Kidney (tissue), 13 donors: ENCODE measurements at regions not wholly inside any gene's neighbourhood (a gene's known extent, or its start where the extent isn't known, plus 50 kb on each side); places are given as distances from the start of the nearest gene placed in this dataset.

Experiments used
- DNase-seq, 5 donors: peaks; one replicate each; pipeline ENCODE4 v3.0.0-alpha.2; 2013 to 2020
- FAIRE-seq: peaks from 2 replicates; lab custom pipeline; 2012; peaks lifted over from hg19 to GRCh38; lab: Jason Lieb, UNC
- H3K27ac ChIP-seq, 2 donors: one replicate each; pipeline ENCODE4 v1.7.0; 2013; ENCODE audit warnings: low read depth in 2 of 2, low read length in 2 of 2, inconsistent platforms in 1 of 2
- H3K27me3 ChIP-seq: one replicate; pipeline ENCODE4 v1.7.1; 2013; ENCODE audit warnings: low read length, inconsistent platforms; ENCODE audit not compliant: control insufficient read depth, insufficient read depth
- H3K36me3 ChIP-seq, 3 donors: one replicate each; pipeline versions ENCODE4 v1.7.0 to v1.7.1; 2013; ENCODE audit warnings: low read length in 3 of 3, control low read depth in 1 of 3, inconsistent platforms in 1 of 3; ENCODE audit not compliant: insufficient read depth in 3 of 3, control insufficient read depth in 2 of 3
- H3K4me1 ChIP-seq, 3 donors: one replicate each; pipeline versions ENCODE4 v1.7.0 to v1.7.1; 2013; ENCODE audit warnings: low read length in 3 of 3, inconsistent platforms in 1 of 3, low read depth in 1 of 3; ENCODE audit not compliant: control insufficient read depth in 2 of 3, insufficient read depth in 2 of 3
- H3K4me3 ChIP-seq, 3 donors: one replicate each; pipeline versions ENCODE4 v1.7.0 to v1.8.1; 2013; ENCODE audit warnings: low read length in 3 of 3, control low read depth in 1 of 3, inconsistent platforms in 1 of 3
- H3K9ac ChIP-seq, 3 donors: one replicate each; pipeline versions ENCODE4 v1.7.0 to v1.7.1; 2013; ENCODE audit warnings: low read length in 3 of 3, control low read depth in 1 of 3, inconsistent platforms in 1 of 3
- H3K9me3 ChIP-seq, 3 donors: one replicate each; pipeline versions ENCODE4 v1.7.0 to v1.7.1; 2013; ENCODE audit warnings: low read length in 3 of 3, control low read depth in 1 of 3, inconsistent platforms in 1 of 3; ENCODE audit not compliant: control insufficient read depth in 2 of 3, insufficient read depth in 1 of 3
- CTCF ChIP-seq: IDR thresholded peaks from 3 replicates; pipeline ENCODE4 v1.5.1; 2012; ENCODE audit warnings: mild to moderate bottlenecking, moderate library complexity, borderline replicate concordance; ENCODE audit not compliant: insufficient read depth; ENCODE audit errors: extremely low read depth
- intact Hi-C: fragments of 100-400 bp; cut with DNase I; formaldehyde crosslinking; loops from one replicate; pipeline ENCODE4 v1.11.1; 2022
- donor health status: control.
- donor health status: control.
- donor health status: control.
- donor health status: control.
- donor health status: control.
- donor health status: DM: yes; HTN: yes; CAD: no.
- donor health status: Normal renal cell carcinoma (clear cell type).

DNA sequence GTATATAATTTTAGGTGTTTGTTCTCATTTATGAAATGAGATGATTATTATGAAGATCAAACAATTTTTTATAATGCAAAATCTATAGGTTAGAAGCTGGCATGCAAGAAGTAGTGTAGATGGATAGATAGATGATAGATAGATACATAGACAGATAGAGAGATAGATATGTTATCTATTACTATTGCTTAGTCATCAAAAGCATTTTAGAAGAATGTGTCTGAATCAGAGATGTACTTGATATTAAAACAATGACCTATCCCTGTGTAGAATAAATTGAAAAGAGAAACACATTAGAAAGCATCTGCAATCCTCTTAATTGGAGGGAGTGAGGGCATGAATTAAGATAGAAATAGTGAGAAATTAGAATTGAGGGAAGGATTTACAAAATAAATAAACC is 436.2 kb upstream of the NXPH2 start:
- Histone ChIP-seq H3K36me3 (no peaks in the 10 kb centered on the region), H3K4me1 (no peaks in the 10 kb centered on the region), H3K9ac (no peak overlapping the region), H3K9me3 (no peaks in the 10 kb centered on the region), H3K27ac (no peak overlapping the region), H3K27me3 (no peaks in the 10 kb centered on the region), H3K4me3 (no peak overlapping the region)
- TF ChIP-seq CTCF, result no peak
- intact Hi-C loops, result no loop called here
- DNase-seq (no peak), FAIRE-seq (no peak)

DNA sequence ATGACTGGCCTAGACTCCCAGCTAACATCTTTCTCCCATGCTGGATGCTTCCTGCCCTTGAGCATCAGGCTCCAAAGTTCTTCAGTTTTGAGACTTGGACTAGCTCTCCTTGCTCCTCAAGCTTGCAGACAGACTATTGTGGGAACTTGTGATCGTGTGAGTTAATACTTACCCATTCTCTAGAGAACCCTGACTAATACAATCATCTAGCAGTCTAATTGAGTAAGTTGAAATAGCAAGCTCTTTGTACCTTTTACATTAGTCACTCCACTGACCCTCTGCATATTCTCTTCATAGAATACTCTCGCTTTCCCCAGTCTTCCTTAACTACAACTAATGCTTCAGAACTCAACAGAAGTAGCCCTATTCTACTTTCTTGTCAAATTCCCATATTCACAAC is 434.6 kb upstream of the NXPH2 start:
- Histone ChIP-seq H3K4me1 (no peaks in the 10 kb centered on the region), H3K9ac (no peak overlapping the region), H3K4me3 (no peak overlapping the region), H3K27me3 (no peaks in the 10 kb centered on the region), H3K36me3 (no peaks in the 10 kb centered on the region), H3K27ac (no peak overlapping the region), H3K9me3 (no peaks in the 10 kb centered on the region)
- DNase-seq, result no peak
- no peak for FAIRE-seq
- no peak for TF ChIP-seq CTCF
- intact Hi-C loops, result no loop called here

DNA sequence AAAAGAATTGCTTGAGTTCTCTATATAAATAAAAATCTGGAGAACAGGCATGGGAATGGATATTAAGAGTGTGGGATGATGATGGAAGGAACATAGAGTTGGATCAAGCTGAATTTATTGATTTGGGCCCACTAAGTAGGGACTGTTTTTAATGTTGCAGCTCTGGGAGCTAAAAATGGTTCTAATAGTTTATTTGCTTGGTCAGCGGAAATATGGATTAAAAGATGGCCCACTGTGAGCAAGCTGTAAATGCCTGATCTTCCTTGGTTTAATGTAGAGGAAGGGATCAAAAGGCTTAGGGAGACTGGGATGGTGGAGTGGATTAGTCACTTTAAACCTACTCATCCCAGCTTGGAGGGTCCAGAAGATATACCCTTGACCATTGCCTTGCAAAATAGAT is 429.4 kb upstream of the NXPH2 start:
- FAIRE-seq (no peak), DNase-seq (no peak)
- Histone ChIP-seq H3K27me3 (no peaks in the 10 kb centered on the region), H3K4me1 (no peaks in the 10 kb centered on the region), H3K27ac (no peak overlapping the region), H3K9ac (no peak overlapping the region), H3K4me3 (no peak overlapping the region), H3K9me3 (no peaks in the 10 kb centered on the region), H3K36me3 (no peaks in the 10 kb centered on the region)
- TF ChIP-seq CTCF, result no peak
- intact Hi-C loops, result no loop called here

- no peak for TF ChIP-seq CTCF
Observed at GRCh38 chr2:139201516-139201915, 421.3 kb upstream of the NXPH2 start.

More at GRCh38 chr2:139201516-139201915, 421.3 kb upstream of the NXPH2 start:
- no peaks in the 10 kb centered on the region for H3K27me3 ChIP-seq
- no peak for FAIRE-seq
- no peak overlapping the region for H3K4me3 ChIP-seq
- H3K4me1 ChIP-seq, result no peaks in the 10 kb centered on the region
- no peaks in the 10 kb centered on the region for H3K36me3 ChIP-seq
- H3K27ac ChIP-seq, result no peak overlapping the region
- intact Hi-C loops, result no loop called here
- no peak for DNase-seq
- H3K9ac ChIP-seq, result no peak overlapping the region
- no peaks in the 10 kb centered on the region for H3K9me3 ChIP-seq
